Neuronal stem cell (in vitro differentiated cells): ENCODE measurements at regions not wholly inside any gene's neighbourhood (a gene's known extent, or its start where the extent isn't known, plus 50 kb on each side); places are given as distances from the start of the nearest gene placed in this dataset.

Experiments used
- DNase-seq: peaks from one replicate; pipeline ENCODE4 v3.0.0-alpha.2; 2013; ENCODE audit warnings: low spot score
- H2AFZ ChIP-seq: one replicate; pipeline ENCODE4 v1.6.1; 2013; ENCODE audit warnings: mild to moderate bottlenecking, low read length, inconsistent platforms
- H2AK5ac ChIP-seq: 2 replicates; pipeline ENCODE4 v1.6.1; 2013; ENCODE audit warnings: low read depth, mild to moderate bottlenecking, inconsistent platforms, low read length, moderate library complexity, mixed read lengths
- H2BK120ac ChIP-seq: 2 replicates; pipeline ENCODE4 v1.6.1; 2013; ENCODE audit warnings: low read depth, mild to moderate bottlenecking, inconsistent platforms, low read length, moderate library complexity, mixed read lengths
- H2BK12ac ChIP-seq: one replicate; pipeline ENCODE4 v1.6.1; 2013; ENCODE audit warnings: low read length, inconsistent platforms
- H2BK15ac ChIP-seq: 2 replicates; pipeline ENCODE4 v1.6.1; 2013; ENCODE audit warnings: mild to moderate bottlenecking, low read length, inconsistent platforms, mixed read lengths
- H2BK5ac ChIP-seq: one replicate; pipeline ENCODE4 v1.6.1; 2013; ENCODE audit warnings: inconsistent platforms, mild to moderate bottlenecking, low read length, moderate library complexity
- H3K14ac ChIP-seq: one replicate; pipeline ENCODE4 v1.6.1; 2013; ENCODE audit warnings: low read length, inconsistent platforms
- H3K18ac ChIP-seq: 2 replicates; pipeline ENCODE4 v1.6.1; 2013; ENCODE audit warnings: low read length, inconsistent platforms
- H3K23ac ChIP-seq: 2 replicates; pipeline ENCODE4 v1.6.1; 2013; ENCODE audit warnings: low read depth, mild to moderate bottlenecking, mixed read lengths, low read length, inconsistent platforms; ENCODE audit not compliant: poor library complexity
- H3K27ac ChIP-seq: replicated peaks from 3 replicates; pipeline ENCODE4 v1.5.1; 2013; ENCODE audit warnings: low read length, inconsistent platforms
- H3K27me3 ChIP-seq, 3 experiments: 2 replicates each; pipeline ENCODE4 v1.6.1; 2013; ENCODE audit warnings: low read length in 3 of 3, mild to moderate bottlenecking in 2 of 3, inconsistent platforms in 1 of 3, low read depth in 1 of 3, mixed read lengths in 1 of 3, moderate library complexity in 1 of 3; ENCODE audit not compliant: control insufficient read depth in 3 of 3, insufficient read depth in 3 of 3
- H3K36me3 ChIP-seq, 2 donors: replicated peaks in 1 of 2; 2 replicates each; pipeline ENCODE4 v1.6.1; 2013; ENCODE audit warnings: low read length in 2 of 2; ENCODE audit not compliant: control insufficient read depth in 2 of 2, insufficient read depth in 2 of 2
- H3K4ac ChIP-seq: 2 replicates; pipeline ENCODE4 v1.6.1; 2013; ENCODE audit warnings: inconsistent platforms, mild to moderate bottlenecking, low read length, moderate library complexity
- H3K4me1 ChIP-seq, 2 donors: 1 replicate in 1 of 2; 2 replicates in 1 of 2; pipeline ENCODE4 v1.6.1; 2013; ENCODE audit warnings: low read length in 2 of 2, low read depth in 1 of 2; ENCODE audit not compliant: control insufficient read depth in 2 of 2, insufficient read depth in 1 of 2
- H3K4me2 ChIP-seq: one replicate; pipeline ENCODE4 v1.6.1; 2013; ENCODE audit warnings: mild to moderate bottlenecking, low read length, inconsistent platforms; ENCODE audit not compliant: insufficient read depth, poor library complexity, severe bottlenecking
- H3K4me3 ChIP-seq, 2 donors: 2 replicates each; pipeline ENCODE4 v1.5.1; 2013; ENCODE audit warnings: low read length in 2 of 2, mild to moderate bottlenecking in 2 of 2, inconsistent platforms in 1 of 2, moderate library complexity in 1 of 2
- H3K79me1 ChIP-seq: one replicate; pipeline ENCODE4 v1.6.1; 2013; ENCODE audit warnings: low read depth, mild to moderate bottlenecking, inconsistent platforms, low read length, moderate library complexity
- H3K9ac ChIP-seq: one replicate; pipeline ENCODE4 v1.6.1; 2013; ENCODE audit warnings: mild to moderate bottlenecking, low read depth, low read length, inconsistent platforms; ENCODE audit not compliant: poor library complexity
- H3K9me3 ChIP-seq, 2 donors: replicated peaks in 1 of 2; 2 replicates each; pipeline versions ENCODE3 to v1.6.1; 2013; ENCODE audit warnings: low read length in 2 of 2, mild to moderate bottlenecking in 2 of 2, inconsistent platforms in 1 of 2, low read depth in 1 of 2, mixed read lengths in 1 of 2, moderate library complexity in 1 of 2; ENCODE audit not compliant: control insufficient read depth in 2 of 2, insufficient read depth in 1 of 2
- H4K8ac ChIP-seq: one replicate; pipeline ENCODE4 v1.6.1; 2013; ENCODE audit warnings: low read depth, mild to moderate bottlenecking, inconsistent platforms, low read length, moderate library complexity
- H4K91ac ChIP-seq: one replicate; pipeline ENCODE4 v1.6.1; 2013; ENCODE audit warnings: low read length, low read depth, mild to moderate bottlenecking, inconsistent platforms; ENCODE audit not compliant: poor library complexity
- WGBS, 2 donors: extraction: QIAGEN DNeasy Blood & Tissue Kit; methylation state at CpG; one replicate each; pipeline ENCODE4 v1.1.7; 2013; ENCODE audit warnings: missing lambda C conversion rate in 2 of 2, mixed read lengths in 1 of 2; ENCODE audit not compliant: insufficient read length in 2 of 2, insufficient replicate concordance in 1 of 2; ENCODE audit errors: extremely low coverage in 2 of 2; 5-methylcytosine and 5-hydroxymethylcytosine counted together

DNA sequence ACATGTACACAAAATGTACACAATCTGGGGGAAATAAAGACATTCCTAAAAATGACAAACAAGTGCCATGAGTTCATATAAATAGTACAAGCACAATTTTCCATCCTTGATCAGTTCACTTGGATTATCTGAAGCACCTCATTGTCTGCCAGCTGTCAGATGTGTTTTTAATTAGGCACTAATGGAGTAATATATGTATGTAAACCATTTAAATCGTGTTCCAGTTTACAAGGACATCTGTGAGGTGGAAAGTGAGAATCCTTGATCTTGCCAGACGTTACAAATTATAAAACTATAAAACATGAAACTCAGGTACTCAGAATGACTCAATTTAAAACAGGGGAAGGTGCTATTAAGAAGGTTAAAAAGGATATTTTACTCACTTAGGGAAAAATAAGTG lies 1312.2 kb downstream of the PLA2G4A start:
- no peak overlapping the region for H3K23ac ChIP-seq
- no peak overlapping the region for H3K18ac ChIP-seq
- no peak overlapping the region for H3K4me2 ChIP-seq
- H3K4ac ChIP-seq: no peak overlapping the region
- no peaks in the 10 kb centered on the region for H3K79me1 ChIP-seq
- no peak overlapping the region for H4K91ac ChIP-seq
- no peak overlapping the region for H3K9ac ChIP-seq
- no peak overlapping the region for H2BK12ac ChIP-seq
- H3K14ac ChIP-seq: no peak overlapping the region
- no peak overlapping the region for H2AFZ ChIP-seq
- H2BK15ac ChIP-seq: no peak overlapping the region
- no peak overlapping the region for H2BK120ac ChIP-seq
- no CpG with 5 or more reads among the region's 2 CpGs for WGBS, 2 donors
- H3K36me3 ChIP-seq: no peaks in the 10 kb centered on the region
- H2AK5ac ChIP-seq: no peak overlapping the region
- H3K27me3 ChIP-seq: no peaks in the 10 kb centered on the region
- H3K4me3 ChIP-seq: no peak overlapping the region
- DNase-seq: no peak
- H3K4me1 ChIP-seq: no peaks in the 10 kb centered on the region
- H3K9me3 ChIP-seq: no peaks in the 10 kb centered on the region
- no peak overlapping the region for H3K27ac ChIP-seq
- H4K8ac ChIP-seq: no peak overlapping the region
- H2BK5ac ChIP-seq: no peak overlapping the region

GRCh38 chr1:188154196-188154595 lies 1325.4 kb downstream of the PLA2G4A start:
- Histone ChIP-seq H3K36me3 (no peaks in the 10 kb centered on the region), H2BK12ac (no peak overlapping the region), H3K27ac (no peak overlapping the region), H3K4me2 (no peak overlapping the region), H3K79me1 (no peaks in the 10 kb centered on the region), H2BK5ac (no peak overlapping the region), H3K9me3 (no peaks in the 10 kb centered on the region), H3K27me3 (no peaks in the 10 kb centered on the region), H3K4me3 (no peak overlapping the region), H3K18ac (no peak overlapping the region), H2AFZ (no peak overlapping the region), H3K9ac (no peak overlapping the region), H3K14ac (no peak overlapping the region), H3K23ac (no peak overlapping the region), H2BK15ac (no peak overlapping the region), H3K4me1 (no peaks in the 10 kb centered on the region), H2BK120ac (no peak overlapping the region), H2AK5ac (no peak overlapping the region), H4K8ac (no peak overlapping the region), H3K4ac (no peak overlapping the region), H4K91ac (no peak overlapping the region)
- WGBS, 2 donors: no CpG with 5 or more reads among the region's 11 CpGs
- DNase-seq: no peak

DNA sequence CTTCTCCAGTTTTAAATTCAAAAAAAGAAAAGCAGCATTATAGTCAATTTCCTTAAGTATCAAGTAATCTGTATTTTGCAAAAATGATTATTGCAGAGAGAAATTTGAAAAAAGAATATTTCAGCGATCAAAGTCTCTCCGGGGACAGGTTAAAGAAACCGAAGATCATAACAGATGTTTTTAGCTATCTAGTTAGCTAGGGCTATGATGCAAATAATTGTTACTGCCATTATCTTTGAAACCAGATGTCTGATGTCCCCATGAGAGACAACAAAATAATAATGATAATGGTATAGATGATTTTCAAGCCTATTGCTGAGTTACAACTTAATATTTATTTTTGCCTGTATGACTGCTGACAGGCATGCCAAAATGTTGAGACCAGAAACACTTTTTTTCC lies 1326.0 kb downstream of the PLA2G4A start:
- Histone ChIP-seq H3K79me1 (no peaks in the 10 kb centered on the region), H2BK12ac (no peak overlapping the region), H3K9ac (no peak overlapping the region), H2AK5ac (no peak overlapping the region), H2BK120ac (no peak overlapping the region), H3K23ac (no peak overlapping the region), H4K8ac (no peak overlapping the region), H3K9me3 (no peaks in the 10 kb centered on the region), H3K27ac (no peak overlapping the region), H3K36me3 (no peaks in the 10 kb centered on the region), H2BK5ac (no peak overlapping the region), H3K18ac (no peak overlapping the region), H3K4ac (no peak overlapping the region), H3K4me2 (no peak overlapping the region), H4K91ac (no peak overlapping the region), H3K4me1 (no peaks in the 10 kb centered on the region), H3K27me3 (no peaks in the 10 kb centered on the region), H2BK15ac (no peak overlapping the region), H3K4me3 (no peak overlapping the region), H3K14ac (no peak overlapping the region), H2AFZ (no peak overlapping the region)
- WGBS, 2 donors: no CpG with 5 or more reads among the region's 3 CpGs
- no peak for DNase-seq

GRCh38 chr1:188155261-188155660 lies 1326.5 kb downstream of the PLA2G4A start:
- no peaks in the 10 kb centered on the region for H3K9me3 ChIP-seq
- no peak overlapping the region for H3K23ac ChIP-seq
- no peak for DNase-seq
- no peak overlapping the region for H3K4me2 ChIP-seq
- no peak overlapping the region for H3K4ac ChIP-seq
- H2BK120ac ChIP-seq: no peak overlapping the region
- no peak overlapping the region for H2BK12ac ChIP-seq
- H2BK5ac ChIP-seq: no peak overlapping the region
- H3K4me1 ChIP-seq: no peaks in the 10 kb centered on the region
- H4K91ac ChIP-seq: no peak overlapping the region
- no peak overlapping the region for H3K14ac ChIP-seq
- no peak overlapping the region for H2BK15ac ChIP-seq
- H3K18ac ChIP-seq: no peak overlapping the region
- H3K36me3 ChIP-seq: no peaks in the 10 kb centered on the region
- no peak overlapping the region for H2AFZ ChIP-seq
- H4K8ac ChIP-seq: no peak overlapping the region
- no peak overlapping the region for H3K27ac ChIP-seq
- no peak overlapping the region for H3K9ac ChIP-seq
- H3K79me1 ChIP-seq: no peaks in the 10 kb centered on the region
- H3K27me3 ChIP-seq: no peaks in the 10 kb centered on the region
- no peak overlapping the region for H3K4me3 ChIP-seq
- no peak overlapping the region for H2AK5ac ChIP-seq
